Osteoblast (primary cell): ENCODE measurements at regions not wholly inside any gene's neighbourhood (a gene's known extent, or its start where the extent isn't known, plus 50 kb on each side); places are given as distances from the start of the nearest gene placed in this dataset.
"Not testable (repeated sequence)": the region's sequence is repeated elsewhere in the genome, so short reads cannot be mapped to it uniquely, and the experiment has no call there.

ENCODE experiments used
- DNase-seq: peaks from one replicate; pipeline ENCODE4 v3.0.0; 2011; ENCODE audit warnings: low spot score, mixed read lengths; ENCODE audit not compliant: insufficient read length; ENCODE audit errors: missing footprints
- H2AFZ ChIP-seq: 2 replicates; pipeline ENCODE4 v1.6.0; 2011; ENCODE audit warnings: mild to moderate bottlenecking, low read length
- H3K27ac ChIP-seq: 2 replicates; pipeline ENCODE4 v1.5.1; 2011; ENCODE audit warnings: mild to moderate bottlenecking, low read depth, low read length, moderate library complexity
- H3K27me3 ChIP-seq: 2 replicates; pipeline ENCODE4 v1.6.0; 2012; ENCODE audit warnings: mild to moderate bottlenecking, control low read depth, inconsistent platforms, low read length, moderate library complexity; ENCODE audit not compliant: insufficient read depth
- H3K36me3 ChIP-seq: 2 replicates; pipeline ENCODE4 v1.5.1; 2011; ENCODE audit warnings: mild to moderate bottlenecking, low read length, control low read depth, moderate library complexity; ENCODE audit not compliant: insufficient read depth
- H3K4me1 ChIP-seq: 2 replicates; pipeline ENCODE4 v1.5.1; 2011; ENCODE audit warnings: mild to moderate bottlenecking, low read length, control low read depth, moderate library complexity; ENCODE audit not compliant: insufficient read depth
- H3K4me2 ChIP-seq: 2 replicates; pipeline ENCODE4 v1.6.0; 2011; ENCODE audit warnings: mild to moderate bottlenecking, low read length; ENCODE audit not compliant: insufficient read depth
- H3K4me3 ChIP-seq: fragments of 200-600 bp; sonication (generic); 3 replicates; pipeline ENCODE4 v1.5.1; 2012; ENCODE audit warnings: mild to moderate bottlenecking, low read length, inconsistent platforms; ENCODE audit not compliant: insufficient read depth
- H3K79me2 ChIP-seq: 2 replicates; pipeline ENCODE4 v1.6.0; 2012; ENCODE audit warnings: mild to moderate bottlenecking, low read length, control low read depth, inconsistent platforms; ENCODE audit not compliant: insufficient read depth
- H3K9me3 ChIP-seq: 2 replicates; pipeline ENCODE4 v1.5.1; 2011; ENCODE audit warnings: low read depth, low read length, control low read depth
- H4K20me1 ChIP-seq: 2 replicates; pipeline ENCODE4 v1.6.0; 2012; ENCODE audit warnings: mild to moderate bottlenecking, low read length, control low read depth; ENCODE audit not compliant: insufficient read depth
- TF ChIP-seq, protein P1 (sequence below): IDR thresholded peaks from 2 replicates; pipeline ENCODE4 v1.5.1; 2011; ENCODE audit warnings: mild to moderate bottlenecking, low read depth, low read length, moderate library complexity; ENCODE audit errors: extremely low read depth

DNA sequence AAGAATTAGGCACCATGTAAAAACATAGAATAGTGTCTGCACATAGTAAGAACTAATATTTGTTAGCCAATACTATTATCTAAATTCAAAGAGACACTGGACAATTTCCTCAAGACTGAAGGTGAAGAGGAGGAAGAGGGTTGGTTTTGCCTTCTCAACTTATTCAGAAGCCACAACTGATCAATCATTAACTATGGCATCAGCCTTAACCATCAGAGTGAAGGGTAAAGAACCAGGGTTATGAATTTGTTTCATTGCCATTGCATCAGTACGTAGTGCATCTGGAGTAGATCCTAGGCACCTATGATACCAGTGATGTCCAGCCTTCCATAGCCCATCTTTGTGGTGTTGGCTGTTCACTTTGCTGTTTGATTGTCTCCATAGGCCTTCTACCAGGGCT lies 421.7 kb upstream of the DEPDC1 start:
- DNase-seq: no peak
- Histone ChIP-seq H3K79me2 (no peaks in the 10 kb centered on the region), H3K4me1 (no peaks in the 10 kb centered on the region), H3K27me3 (no peaks in the 10 kb centered on the region), H3K4me2 (no peak overlapping the region), H4K20me1 (no peaks in the 10 kb centered on the region), H3K36me3 (no peaks in the 10 kb centered on the region), H3K9me3 (no peaks in the 10 kb centered on the region), H2AFZ (no peak overlapping the region), H3K27ac (no peak overlapping the region), H3K4me3 (no peak overlapping the region)
- TF ChIP-seq, protein P1, sequence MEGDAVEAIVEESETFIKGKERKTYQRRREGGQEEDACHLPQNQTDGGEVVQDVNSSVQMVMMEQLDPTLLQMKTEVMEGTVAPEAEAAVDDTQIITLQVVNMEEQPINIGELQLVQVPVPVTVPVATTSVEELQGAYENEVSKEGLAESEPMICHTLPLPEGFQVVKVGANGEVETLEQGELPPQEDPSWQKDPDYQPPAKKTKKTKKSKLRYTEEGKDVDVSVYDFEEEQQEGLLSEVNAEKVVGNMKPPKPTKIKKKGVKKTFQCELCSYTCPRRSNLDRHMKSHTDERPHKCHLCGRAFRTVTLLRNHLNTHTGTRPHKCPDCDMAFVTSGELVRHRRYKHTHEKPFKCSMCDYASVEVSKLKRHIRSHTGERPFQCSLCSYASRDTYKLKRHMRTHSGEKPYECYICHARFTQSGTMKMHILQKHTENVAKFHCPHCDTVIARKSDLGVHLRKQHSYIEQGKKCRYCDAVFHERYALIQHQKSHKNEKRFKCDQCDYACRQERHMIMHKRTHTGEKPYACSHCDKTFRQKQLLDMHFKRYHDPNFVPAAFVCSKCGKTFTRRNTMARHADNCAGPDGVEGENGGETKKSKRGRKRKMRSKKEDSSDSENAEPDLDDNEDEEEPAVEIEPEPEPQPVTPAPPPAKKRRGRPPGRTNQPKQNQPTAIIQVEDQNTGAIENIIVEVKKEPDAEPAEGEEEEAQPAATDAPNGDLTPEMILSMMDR: no peak

DNA sequence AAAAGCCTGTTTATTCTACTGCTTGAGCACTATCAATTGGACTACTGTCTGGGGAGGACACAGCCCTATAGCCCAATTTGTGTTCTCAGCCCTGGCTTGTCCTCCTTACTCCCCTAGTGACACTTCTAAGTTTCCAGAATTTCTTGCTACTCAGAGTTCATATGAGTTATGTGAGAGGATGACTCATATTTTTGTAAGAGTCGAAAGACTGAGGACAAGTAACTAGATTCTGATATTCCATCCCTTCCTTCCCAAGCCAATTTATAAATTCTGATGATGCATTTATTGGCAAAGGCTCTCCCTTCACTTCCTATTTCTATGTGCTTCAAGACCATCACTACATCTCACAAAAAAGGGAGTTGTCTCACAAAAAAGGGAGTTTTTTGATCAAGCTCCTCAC lies 422.2 kb upstream of the DEPDC1 start:
- Histone ChIP-seq H3K4me1 (no peaks in the 10 kb centered on the region), H3K4me2 (no peak overlapping the region), H2AFZ (no peak overlapping the region), H3K27me3 (no peaks in the 10 kb centered on the region), H3K27ac (no peak overlapping the region), H3K4me3 (no peak overlapping the region), H3K79me2 (no peaks in the 10 kb centered on the region), H3K36me3 (no peaks in the 10 kb centered on the region), H3K9me3 (no peaks in the 10 kb centered on the region), H4K20me1 (no peaks in the 10 kb centered on the region)
- TF ChIP-seq, protein P1: no peak
- DNase-seq: no peak

DNA sequence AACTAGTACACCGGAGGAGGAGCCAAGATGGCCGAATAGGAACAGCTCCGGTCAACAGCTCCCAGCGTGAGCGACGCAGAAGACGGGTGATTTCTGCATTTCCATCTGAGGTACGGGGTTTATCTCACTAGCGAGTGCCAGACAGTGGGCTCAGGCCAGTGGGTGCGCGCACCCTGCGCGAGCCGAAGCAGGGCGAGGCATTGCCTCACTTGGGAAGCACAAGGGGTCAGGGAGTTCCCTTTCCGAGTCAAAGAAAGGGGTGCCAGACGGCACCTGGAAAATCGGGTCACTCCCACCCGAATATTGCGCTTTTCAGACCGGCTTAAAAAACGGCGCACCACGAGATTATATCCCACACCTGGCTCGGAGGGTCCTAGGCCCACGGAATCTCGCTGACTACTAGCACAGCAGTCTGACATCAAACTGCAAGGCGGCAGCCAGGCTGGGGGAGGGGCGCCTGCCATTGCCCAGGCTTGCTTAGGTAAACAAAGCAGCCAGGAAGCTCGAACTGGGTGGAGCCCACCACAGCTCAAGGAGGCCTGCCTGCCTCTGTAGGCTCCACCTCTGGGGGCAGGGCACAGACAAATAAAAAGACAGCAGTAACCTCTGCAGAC lies 426.7 kb upstream of the DEPDC1 start:
- not testable (repeated sequence) for H3K79me2 ChIP-seq, H3K9me3 ChIP-seq, H4K20me1 ChIP-seq, DNase-seq, H3K4me2 ChIP-seq, H3K27me3 ChIP-seq, H2AFZ ChIP-seq, H3K4me1 ChIP-seq, H3K36me3 ChIP-seq, H3K4me3 ChIP-seq, H3K27ac ChIP-seq

DNA sequence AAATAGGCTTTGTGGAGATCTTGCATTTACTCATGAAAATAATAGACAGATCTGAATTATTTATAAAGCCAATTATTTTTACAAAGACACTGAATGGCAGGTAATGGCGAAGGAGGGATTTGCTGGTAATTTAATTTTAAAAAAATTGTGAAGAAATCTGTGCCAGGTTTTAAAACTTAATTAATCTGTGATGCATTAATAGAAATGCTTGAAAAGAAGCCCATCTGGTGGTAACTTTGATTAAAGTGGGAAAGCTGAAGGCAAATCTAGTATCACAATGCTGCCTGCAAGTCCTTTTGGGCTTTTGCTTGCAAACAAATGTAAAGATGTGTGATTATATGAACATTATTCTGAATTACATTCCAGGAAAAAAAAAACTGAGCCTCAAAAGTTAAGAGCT lies 433.2 kb upstream of the DEPDC1 start:
- TF ChIP-seq, protein P1: no peak

More for the DNA sequence above, 433.2 kb upstream of the DEPDC1 start:
- Histone ChIP-seq H3K4me2 (no peak overlapping the region), H3K36me3 (no peaks in the 10 kb centered on the region), H3K27me3 (no peaks in the 10 kb centered on the region), H3K9me3 (no peaks in the 10 kb centered on the region), H3K4me1 (no peaks in the 10 kb centered on the region), H2AFZ (no peak overlapping the region), H4K20me1 (no peaks in the 10 kb centered on the region), H3K27ac (no peak overlapping the region), H3K4me3 (no peak overlapping the region), H3K79me2 (no peaks in the 10 kb centered on the region)
- DNase-seq: no peak
